OCI-LY3 (cell line): ENCODE measurements at regions not wholly inside any gene's neighbourhood (a gene's known extent, or its start where the extent isn't known, plus 50 kb on each side); places are given as distances from the start of the nearest gene placed in this dataset.

Experiments used
- H2AFZ ChIP-seq: fragments of 200-600, 300-600 bp; shearing (Covaris generic); 2 replicates; pipeline ENCODE4 v1.6.0; 2014; ENCODE audit warnings: antibody characterized with exemption, low read depth, low read length
- H3K27ac ChIP-seq: fragments of 200-600, 300-600 bp; sonication (generic); 2 replicates; pipeline ENCODE4 v1.5.1; 2014; ENCODE audit warnings: mild to moderate bottlenecking, low read length, moderate library complexity, mixed read lengths
- H3K27me3 ChIP-seq: fragments of 200-600, 300-600 bp; sonication (generic); 2 replicates; pipeline ENCODE4 v1.6.1; 2014; ENCODE audit warnings: low read depth, low read length, mixed read lengths
- H3K36me3 ChIP-seq: fragments of 200-600, 300-600 bp; sonication (generic); replicated peaks from 2 replicates; pipeline ENCODE3; 2014; ENCODE audit warnings: low read depth, low read length, mixed read lengths
- H3K4me1 ChIP-seq: fragments of 300-600, 200-600 bp; sonication (generic); 2 replicates; pipeline ENCODE4 v1.6.1; 2014; ENCODE audit warnings: low read length, mixed read lengths
- H3K4me2 ChIP-seq: fragments of 200-600, 300-600 bp; sonication (generic); 2 replicates; pipeline ENCODE4 v1.6.1; 2014; ENCODE audit warnings: low read length, mixed read lengths
- H3K4me3 ChIP-seq: fragments of 300-600, 200-600 bp; sonication (generic); 2 replicates; pipeline ENCODE4 v1.5.1; 2014; ENCODE audit warnings: antibody characterized with exemption, mild to moderate bottlenecking, low read length, moderate library complexity
- H3K79me2 ChIP-seq: fragments of 300-600, 200-600 bp; shearing (Covaris generic); 2 replicates; pipeline ENCODE4 v1.6.1; 2014; ENCODE audit warnings: mild to moderate bottlenecking, low read length, mixed read lengths
- H3K9ac ChIP-seq: fragments of 300-600, 200-600 bp; shearing (Covaris generic); 2 replicates; pipeline ENCODE4 v1.6.0; 2014; ENCODE audit warnings: mild to moderate bottlenecking, low read length, moderate library complexity
- H3K9me3 ChIP-seq: fragments of 200-600, 300-600 bp; shearing (Covaris generic); 2 replicates; pipeline ENCODE4 v1.6.1; 2014; ENCODE audit warnings: low read length, mixed read lengths; ENCODE audit not compliant: insufficient read depth
- H4K20me1 ChIP-seq: fragments of 200-600, 300-600 bp; sonication (generic); 2 replicates; pipeline ENCODE4 v1.6.1; 2016; ENCODE audit warnings: low read length, mixed read lengths; ENCODE audit not compliant: insufficient read depth
- EZH2phosphoT487 ChIP-seq: fragments of 200-600 bp; shearing (Covaris generic); IDR thresholded peaks from 2 replicates; pipeline ENCODE4 v1.6.1; 2018; ENCODE audit warnings: antibody characterized with exemption, mixed run types, low read depth
- TF ChIP-seq, protein P1 (sequence below): fragments of 200-600, 300-600 bp; sonication (generic); IDR thresholded peaks from 2 replicates; pipeline ENCODE4 v1.5.1; 2014; ENCODE audit warnings: antibody characterized with exemption, low read length, low read depth

DNA sequence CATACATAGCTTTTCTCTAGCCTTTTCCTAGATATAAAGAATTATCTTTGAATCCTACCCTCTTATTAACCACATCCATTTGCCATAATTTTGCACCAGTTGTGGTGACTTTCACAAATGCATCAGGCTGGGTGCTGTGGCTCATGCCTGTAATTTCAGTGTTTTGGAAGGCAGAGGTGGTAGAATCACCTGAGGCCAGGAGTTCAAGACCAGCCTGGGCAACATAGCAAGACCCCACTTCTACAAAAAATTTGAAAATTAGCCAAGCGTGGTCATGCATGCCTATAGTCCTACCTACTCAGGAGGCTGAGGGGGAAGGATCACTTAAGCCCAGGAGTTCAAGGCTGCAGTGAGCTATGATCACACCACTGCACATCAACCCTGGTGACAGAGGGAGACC lies 672.4 kb upstream of the CHAC2 start:
- H3K79me2 ChIP-seq, result no peaks in the 10 kb centered on the region
- no peaks in the 10 kb centered on the region for H3K4me1 ChIP-seq
- H3K27ac ChIP-seq, result no peak overlapping the region
- no peak overlapping the region for H3K9ac ChIP-seq
- no peak overlapping the region for H2AFZ ChIP-seq
- H3K27me3 ChIP-seq, result no peaks in the 10 kb centered on the region
- no peaks in the 10 kb centered on the region for H3K36me3 ChIP-seq
- H3K9me3 ChIP-seq, result no peaks in the 10 kb centered on the region
- H3K4me3 ChIP-seq, result no peak overlapping the region
- no peak for TF ChIP-seq EZH2phosphoT487
- TF ChIP-seq, protein P1, sequence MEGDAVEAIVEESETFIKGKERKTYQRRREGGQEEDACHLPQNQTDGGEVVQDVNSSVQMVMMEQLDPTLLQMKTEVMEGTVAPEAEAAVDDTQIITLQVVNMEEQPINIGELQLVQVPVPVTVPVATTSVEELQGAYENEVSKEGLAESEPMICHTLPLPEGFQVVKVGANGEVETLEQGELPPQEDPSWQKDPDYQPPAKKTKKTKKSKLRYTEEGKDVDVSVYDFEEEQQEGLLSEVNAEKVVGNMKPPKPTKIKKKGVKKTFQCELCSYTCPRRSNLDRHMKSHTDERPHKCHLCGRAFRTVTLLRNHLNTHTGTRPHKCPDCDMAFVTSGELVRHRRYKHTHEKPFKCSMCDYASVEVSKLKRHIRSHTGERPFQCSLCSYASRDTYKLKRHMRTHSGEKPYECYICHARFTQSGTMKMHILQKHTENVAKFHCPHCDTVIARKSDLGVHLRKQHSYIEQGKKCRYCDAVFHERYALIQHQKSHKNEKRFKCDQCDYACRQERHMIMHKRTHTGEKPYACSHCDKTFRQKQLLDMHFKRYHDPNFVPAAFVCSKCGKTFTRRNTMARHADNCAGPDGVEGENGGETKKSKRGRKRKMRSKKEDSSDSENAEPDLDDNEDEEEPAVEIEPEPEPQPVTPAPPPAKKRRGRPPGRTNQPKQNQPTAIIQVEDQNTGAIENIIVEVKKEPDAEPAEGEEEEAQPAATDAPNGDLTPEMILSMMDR, result no peak
- no peak overlapping the region for H3K4me2 ChIP-seq
- no peaks in the 10 kb centered on the region for H4K20me1 ChIP-seq

DNA sequence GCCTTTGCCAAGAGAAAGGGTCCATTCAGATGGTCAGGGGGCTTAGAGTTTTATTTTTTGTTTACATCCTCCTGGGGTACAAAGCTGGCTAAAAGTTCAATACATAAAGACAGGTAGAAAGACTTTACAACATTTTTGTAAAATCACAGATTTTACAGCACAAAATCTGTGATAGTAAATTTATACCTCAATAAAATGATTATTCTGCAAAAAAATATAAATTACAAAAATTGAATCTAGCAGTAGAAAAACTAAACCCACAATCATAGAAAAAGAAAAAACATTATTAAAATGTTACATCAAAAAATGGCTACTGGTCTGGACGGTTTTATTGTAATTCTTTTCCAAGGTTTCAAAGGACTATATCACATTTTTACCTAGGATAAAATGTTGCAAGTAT lies 674.2 kb upstream of the CHAC2 start:
- Histone ChIP-seq H4K20me1 (no peaks in the 10 kb centered on the region), H2AFZ (no peak overlapping the region), H3K4me1 (no peaks in the 10 kb centered on the region), H3K4me3 (no peak overlapping the region), H3K9me3 (no peaks in the 10 kb centered on the region), H3K9ac (no peak overlapping the region), H3K27ac (no peak overlapping the region), H3K27me3 (no peaks in the 10 kb centered on the region), H3K4me2 (no peak overlapping the region), H3K36me3 (no peaks in the 10 kb centered on the region), H3K79me2 (no peaks in the 10 kb centered on the region)
- no peak for TF ChIP-seq EZH2phosphoT487
- TF ChIP-seq, protein P1, result no peak

DNA sequence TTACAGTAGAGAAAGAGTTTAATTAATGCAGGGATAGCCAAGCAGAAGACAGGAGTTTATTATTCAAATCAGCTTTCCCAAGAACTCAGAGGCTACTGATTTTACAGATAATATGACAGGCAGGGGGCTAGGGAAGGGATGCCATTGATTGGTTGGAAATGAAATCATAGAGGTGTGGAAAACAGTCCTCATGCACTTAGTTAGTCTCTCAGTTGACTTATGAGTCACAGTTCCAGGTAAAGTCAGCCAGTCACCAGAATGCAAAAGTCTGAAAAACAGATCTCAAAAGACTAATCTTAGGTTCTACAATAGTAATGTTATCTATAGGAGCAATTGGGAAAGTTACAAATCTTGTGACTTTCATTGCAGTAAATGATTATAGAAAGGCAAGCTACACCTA lies 676.4 kb upstream of the CHAC2 start:
- Histone ChIP-seq H3K4me3 (no peak overlapping the region), H3K9me3 (no peaks in the 10 kb centered on the region)
- TF ChIP-seq, protein P1, result no peak
- no peak for TF ChIP-seq EZH2phosphoT487

DNA sequence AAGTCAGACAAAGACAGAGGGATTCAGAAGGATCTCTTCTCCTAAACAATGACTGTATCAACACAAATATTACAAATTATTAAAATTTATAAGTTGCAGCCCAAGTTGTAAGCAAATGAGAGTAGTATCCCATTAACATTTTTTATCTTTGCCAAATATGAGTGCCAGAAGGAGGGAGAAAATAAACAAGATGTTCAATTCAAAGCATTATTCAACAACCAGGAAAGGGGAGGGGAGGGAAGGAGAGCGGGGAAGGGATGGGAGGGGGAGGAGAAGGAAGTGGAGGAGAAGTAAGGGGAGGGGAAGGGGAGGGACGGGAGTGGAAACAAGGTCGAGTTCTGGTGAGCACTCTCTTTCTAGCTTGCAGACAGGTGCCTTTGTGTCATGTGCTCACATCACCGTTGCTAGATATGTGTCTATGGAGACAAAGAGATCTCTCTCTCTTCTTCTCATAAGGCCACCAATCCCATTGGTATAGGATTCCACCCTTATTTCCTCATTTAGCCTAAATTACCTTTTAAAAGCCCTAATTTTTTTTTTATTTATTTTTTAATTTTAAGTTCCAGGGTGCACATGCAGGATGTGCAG lies 679.6 kb upstream of the CHAC2 start:
- no peak overlapping the region for H3K4me3 ChIP-seq
- H3K79me2 ChIP-seq, result no peaks in the 10 kb centered on the region
- H3K36me3 ChIP-seq, result no peaks in the 10 kb centered on the region
- no peak overlapping the region for H3K27ac ChIP-seq
- H4K20me1 ChIP-seq, result no peaks in the 10 kb centered on the region
- no peaks in the 10 kb centered on the region for H3K4me1 ChIP-seq
- H3K9me3 ChIP-seq, result no peaks in the 10 kb centered on the region
- no peak overlapping the region for H3K4me2 ChIP-seq
- no peaks in the 10 kb centered on the region for H3K27me3 ChIP-seq
- TF ChIP-seq EZH2phosphoT487, result no peak
- TF ChIP-seq, protein P1, result no peak
- no peak overlapping the region for H2AFZ ChIP-seq
- no peak overlapping the region for H3K9ac ChIP-seq

More for the DNA sequence above, 676.4 kb upstream of the CHAC2 start:
- H3K27me3 ChIP-seq, result no peaks in the 10 kb centered on the region
- H3K4me1 ChIP-seq, result no peaks in the 10 kb centered on the region
- no peak overlapping the region for H3K9ac ChIP-seq
- no peak overlapping the region for H2AFZ ChIP-seq
- H3K36me3 ChIP-seq, result no peaks in the 10 kb centered on the region
- no peaks in the 10 kb centered on the region for H3K79me2 ChIP-seq
- no peaks in the 10 kb centered on the region for H4K20me1 ChIP-seq
- H3K4me2 ChIP-seq, result no peak overlapping the region
- H3K27ac ChIP-seq, result no peak overlapping the region
